ENCODE measurements at regions not wholly inside any gene's neighbourhood (a gene's known extent, or its start where the extent isn't known, plus 50 kb on each side); places are given as distances from the start of the nearest gene placed in this dataset.
"Not testable (repeated sequence)": the region's sequence is repeated elsewhere in the genome, so short reads cannot be mapped to it uniquely, and the experiment has no call there.

GRCh38 chr9:1514250-1514649, 464.1 kb downstream of the DMRT2 start:
- Mint-ChIP-seq H3K9me3 (peaks cover 4 to 6% of the 10 kb centered on the region in 2 donors), H3K27ac (no peak overlapping the region), H3K36me3 (no peaks in the 10 kb centered on the region)
- DNase-seq (ENCODE audit: low spot score in 2 of 2) (no peak), ATAC-seq (peak in 1 of 2 donors; percentile 22)

- Mint-ChIP-seq H3K9me3 (peaks cover 4 to 6% of the 10 kb centered on the region in 2 donors), H3K36me3 (no peaks in the 10 kb centered on the region), H3K27ac (no peak overlapping the region)
- DNase-seq (ENCODE audit: low spot score in 2 of 2) (no peak), ATAC-seq (peak in 1 of 2 donors; percentile 81)
Observed at GRCh38 chr9:1514776-1515363, 464.7 kb downstream of the DMRT2 start.

GRCh38 chr9:1515557-1515956, 465.4 kb downstream of the DMRT2 start:
- H3K36me3 Mint-ChIP-seq, result no peaks in the 10 kb centered on the region
- DNase-seq (ENCODE audit: low spot score in 2 of 2) (no peak), ATAC-seq (no peak)
- H3K27ac Mint-ChIP-seq, result no peak overlapping the region
- H3K9me3 Mint-ChIP-seq, result peaks cover 4 to 6% of the 10 kb centered on the region in 2 donors

GRCh38 chr9:1521547-1521946, 471.4 kb downstream of the DMRT2 start:
- Mint-ChIP-seq H3K9me3 (no peaks in the 10 kb centered on the region), H3K36me3 (no peaks in the 10 kb centered on the region), H3K27ac (no peak overlapping the region)
- ATAC-seq (no peak), DNase-seq (ENCODE audit: low spot score in 2 of 2) (no peak)

- Mint-ChIP-seq H3K36me3 (no peaks in the 10 kb centered on the region), H3K27ac (no peak overlapping the region), H3K9me3 (no peaks in the 10 kb centered on the region)
- ATAC-seq (no peak), DNase-seq (ENCODE audit: low spot score in 2 of 2) (no peak)
Observed at GRCh38 chr9:1522219-1522767, 472.1 kb downstream of the DMRT2 start.

GRCh38 chr9:1528456-1528855, 478.3 kb downstream of the DMRT2 start:
- H3K9me3 Mint-ChIP-seq, result no peaks in the 10 kb centered on the region
- H3K36me3 Mint-ChIP-seq, result no peaks in the 10 kb centered on the region
- no peak overlapping the region for H3K27ac Mint-ChIP-seq
- ATAC-seq (no peak), DNase-seq (ENCODE audit: low spot score in 2 of 2) (no peak)

- H3K36me3 Mint-ChIP-seq, result no peaks in the 10 kb centered on the region
- peaks cover 0 to 2% of the 10 kb centered on the region in 2 donors for H3K9me3 Mint-ChIP-seq
- H3K27ac Mint-ChIP-seq, result no peak overlapping the region
- DNase-seq (ENCODE audit: low spot score in 2 of 2) (no peak), ATAC-seq (no peak)
Observed at GRCh38 chr9:1530696-1531095, 480.5 kb downstream of the DMRT2 start.

GRCh38 chr9:1531424-1531823, 481.3 kb downstream of the DMRT2 start:
- DNase-seq (ENCODE audit: low spot score in 2 of 2), result no peak
- Mint-ChIP-seq H3K27ac (no peak overlapping the region), H3K36me3 (no peaks in the 10 kb centered on the region), H3K9me3 (peaks cover 0 to 3% of the 10 kb centered on the region in 2 donors)
- ATAC-seq, result no peak

GRCh38 chr9:1532171-1532570, 482.0 kb downstream of the DMRT2 start:
- Mint-ChIP-seq H3K9me3 (peaks cover 0 to 3% of the 10 kb centered on the region in 2 donors), H3K36me3 (no peaks in the 10 kb centered on the region), H3K27ac (no peak overlapping the region)
- DNase-seq (ENCODE audit: low spot score in 2 of 2) (no peak), ATAC-seq (no peak)

- no peaks in the 10 kb centered on the region for H3K36me3 Mint-ChIP-seq
- H3K27ac Mint-ChIP-seq, result no peak overlapping the region
- no peak for DNase-seq (ENCODE audit: low spot score in 2 of 2)
- peaks cover 0 to 3% of the 10 kb centered on the region in 2 donors for H3K9me3 Mint-ChIP-seq
- peak in 1 of 2 donors; percentile 51 for ATAC-seq
Observed at GRCh38 chr9:1535051-1535450, 480.1 kb upstream of the SMARCA2 start.

- H3K36me3 Mint-ChIP-seq, result no peaks in the 10 kb centered on the region
- DNase-seq (ENCODE audit: low spot score in 2 of 2) (no peak), ATAC-seq (no peak)
- no peak overlapping the region for H3K27ac Mint-ChIP-seq
- peaks cover 0 to 3% of the 10 kb centered on the region in 2 donors for H3K9me3 Mint-ChIP-seq
Observed at GRCh38 chr9:1535599-1535998, 479.5 kb upstream of the SMARCA2 start.

GRCh38 chr9:1536522-1537170, 478.5 kb upstream of the SMARCA2 start:
- DNase-seq (ENCODE audit: low spot score in 2 of 2) (no peak), ATAC-seq (peak in 1 of 2 donors; percentile 85)
- Mint-ChIP-seq H3K36me3 (no peaks in the 10 kb centered on the region), H3K27ac (no peak overlapping the region), H3K9me3 (peaks cover 0 to 3% of the 10 kb centered on the region in 2 donors)

- H3K27ac Mint-ChIP-seq, result no peak overlapping the region
- H3K9me3 Mint-ChIP-seq, result peaks cover 0 to 3% of the 10 kb centered on the region in 2 donors
- DNase-seq (ENCODE audit: low spot score in 2 of 2), result no peak
Observed at GRCh38 chr9:1538301-1538700, 476.8 kb upstream of the SMARCA2 start.

GRCh38 chr9:1539216-1539615, 475.9 kb upstream of the SMARCA2 start:
- no peak overlapping the region for H3K27ac Mint-ChIP-seq

More at GRCh38 chr9:1538301-1538700, 476.8 kb upstream of the SMARCA2 start:
- ATAC-seq, result no peak
- H3K36me3 Mint-ChIP-seq, result no peaks in the 10 kb centered on the region

GRCh38 chr9:1550636-1551035, 464.5 kb upstream of the SMARCA2 start:
- Mint-ChIP-seq H3K27ac (no peak overlapping the region), H3K9me3 (peaks cover 5 to 9% of the 10 kb centered on the region in 2 donors), H3K36me3 (no peaks in the 10 kb centered on the region)
- DNase-seq (ENCODE audit: low spot score in 2 of 2) (no peak), ATAC-seq (no peak)

More at GRCh38 chr9:1539216-1539615, 475.9 kb upstream of the SMARCA2 start:
- H3K36me3 Mint-ChIP-seq, result no peaks in the 10 kb centered on the region
- no peak for DNase-seq (ENCODE audit: low spot score in 2 of 2)
- ATAC-seq, result no peak
- peaks cover 0 to 3% of the 10 kb centered on the region in 2 donors for H3K9me3 Mint-ChIP-seq

GRCh38 chr9:1554081-1555035, 460.8 kb upstream of the SMARCA2 start:
- ATAC-seq, result no peak
- H3K9me3 Mint-ChIP-seq, result peaks cover 0 to 9% of the 10 kb centered on the region in 2 donors
- no peaks in the 10 kb centered on the region for H3K36me3 Mint-ChIP-seq

GRCh38 chr9:1558666-1559065, 456.5 kb upstream of the SMARCA2 start:
- DNase-seq (ENCODE audit: low spot score in 2 of 2); H3K9me3 Mint-ChIP-seq; H3K36me3 Mint-ChIP-seq; H3K27ac Mint-ChIP-seq; ATAC-seq: not testable (repeated sequence)

More at GRCh38 chr9:1554081-1555035, 460.8 kb upstream of the SMARCA2 start:
- H3K27ac Mint-ChIP-seq, result no peak overlapping the region
- no peak for DNase-seq (ENCODE audit: low spot score in 2 of 2)
